Ovary (tissue), 7 donors: ENCODE measurements at regions not wholly inside any gene's neighbourhood (a gene's known extent, or its start where the extent isn't known, plus 50 kb on each side); places are given as distances from the start of the nearest gene placed in this dataset.

ENCODE experiments used
- DNase-seq, 5 donors: peaks; one replicate each; pipeline ENCODE4 v3.0.0-alpha.2; 2019 to 2020
- H3K27ac ChIP-seq, 2 donors: fragments of 200-600 bp; one replicate each; pipeline versions ENCODE4 v1.5.1 to v1.8.0; 2019 to 2022
- H3K27me3 ChIP-seq: fragments of 200-600 bp; one replicate; pipeline ENCODE4 v1.8.0; 2022
- H3K36me3 ChIP-seq: fragments of 200-600 bp; sonication (generic); one replicate; pipeline ENCODE4 v1.5.1; 2019
- H3K4me1 ChIP-seq: one replicate; pipeline ENCODE4 v1.8.1; 2013; ENCODE audit warnings: mild to moderate bottlenecking, moderate library complexity; ENCODE audit not compliant: insufficient read depth
- H3K4me3 ChIP-seq: fragments of 200-600 bp; sonication (generic); one replicate; pipeline ENCODE4 v1.5.1; 2017
- H3K9me3 ChIP-seq, 2 donors: fragments of 200-600 bp in 1 of 2; sonication (generic) in 1 of 2; one replicate each; pipeline versions ENCODE4 v1.5.1 to v1.8.1; 2013 to 2019; ENCODE audit warnings: mild to moderate bottlenecking in 1 of 2, moderate library complexity in 1 of 2
- CTCF ChIP-seq, 3 donors: fragments of 450-650 bp in 2 of 3; fragments of 200-600 bp in 1 of 3; IDR thresholded peaks; one replicate each; pipeline versions ENCODE4 v1.5.1 to v1.8.0; 2016 to 2022; ENCODE audit warnings: antibody characterized with exemption in 3 of 3, mild to moderate bottlenecking in 1 of 3
- EP300 ChIP-seq: sonication (generic); formaldehyde crosslinking; IDR thresholded peaks from one replicate; pipeline ENCODE4 v1.6.1; 2017; ENCODE audit warnings: antibody characterized with exemption
- POLR2A ChIP-seq: fragments of 450-650 bp; IDR thresholded peaks from one replicate; pipeline ENCODE4 v1.6.1; 2017; ENCODE audit warnings: antibody characterized with exemption, mild to moderate bottlenecking, moderate library complexity
- WGBS, 3 donors: extraction: QIAGEN DNeasy Blood & Tissue Kit in 1 of 3; methylation state at CpG; one replicate each; pipeline versions ENCODE4 v1.1.5 to v1.1.7; 2013 to 2017; 5-methylcytosine and 5-hydroxymethylcytosine counted together
- intact Hi-C, 4 donors: fragments of 100-400 bp; cut with DNase I; formaldehyde crosslinking; loops; one replicate each; pipeline versions ENCODE4 v1.11.0 to v1.15.1; 2022 to 2023
- donor health status: DM: no; HTN: no; CAD: no; lungs with moderate emphysema.
- donor health status: DM: no; HTN: no; CAD: no.
- donor health status: Bipolar disorder and iron deficiency.
- donor health status: DM: no; HTN: no; CAD: no.
- donor health status: DM: yes; HTN: yes; CAD: no.

GRCh38 chr2:182621191-182621590, 94.9 kb upstream of the DNAJC10 start:
- Histone ChIP-seq H3K27me3 (no peaks in the 10 kb centered on the region), H3K4me3 (no peak overlapping the region), H3K27ac (no peak overlapping the region), H3K4me1 (no peaks in the 10 kb centered on the region), H3K9me3 (no peaks in the 10 kb centered on the region), H3K36me3 (no peaks in the 10 kb centered on the region)
- 51 to 57% (median 55%) methylated on average over 1 of the region's 1 CpG for WGBS, 3 donors
- no peak for TF ChIP-seq EP300
- no peak for TF ChIP-seq POLR2A
- TF ChIP-seq CTCF (IDR thresholded peaks at IDR 0.05), result no peak
- intact Hi-C loops, result no loop called here
- DNase-seq, result no peak

DNA sequence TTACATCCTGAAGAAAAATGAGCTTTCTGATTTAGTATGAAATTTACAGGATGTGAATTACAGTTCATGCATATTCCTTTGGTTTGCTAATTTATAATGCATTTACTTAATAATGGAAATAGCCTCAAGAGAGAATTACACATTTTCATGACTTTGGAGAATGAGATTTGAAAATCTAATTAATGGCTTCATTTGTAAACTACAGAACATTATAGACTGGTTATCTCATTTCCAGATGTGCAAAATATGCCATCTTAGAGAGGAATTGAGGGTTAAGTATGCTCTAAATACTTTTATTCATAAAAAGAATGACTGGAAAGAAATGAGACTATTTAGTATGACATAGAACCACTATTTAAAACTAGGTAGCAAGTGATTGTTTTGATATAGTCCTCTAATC, 94.2 kb upstream of the DNAJC10 start:
- no peak for DNase-seq

GRCh38 chr2:182622231-182622630, 93.8 kb upstream of the DNAJC10 start:
- TF ChIP-seq CTCF (IDR thresholded peaks at IDR 0.05), result no peak
- TF ChIP-seq EP300, result no peak
- TF ChIP-seq POLR2A, result no peak
- no peak for DNase-seq

More for the DNA sequence above, 94.2 kb upstream of the DNAJC10 start:
- Histone ChIP-seq H3K27ac (no peak overlapping the region), H3K36me3 (no peaks in the 10 kb centered on the region), H3K4me3 (no peak overlapping the region), H3K4me1 (no peaks in the 10 kb centered on the region), H3K9me3 (no peaks in the 10 kb centered on the region), H3K27me3 (no peaks in the 10 kb centered on the region)
- TF ChIP-seq POLR2A (no peak), CTCF (IDR thresholded peaks at IDR 0.05) (no peak), EP300 (no peak)
- intact Hi-C loops, result no loop called here

GRCh38 chr2:182625814-182626213, 90.2 kb upstream of the DNAJC10 start:
- H3K27me3 ChIP-seq, result no peaks in the 10 kb centered on the region
- TF ChIP-seq EP300 (no peak), CTCF (IDR thresholded peaks at IDR 0.05) (no peak), POLR2A (no peak)
- 70 to 75% (median 74%) methylated on average over 1 of the region's 1 CpG for WGBS, 3 donors
- no peak overlapping the region for H3K4me3 ChIP-seq
- intact Hi-C loops, result no loop called here
- no peaks in the 10 kb centered on the region for H3K9me3 ChIP-seq
- no peak for DNase-seq
- no peaks in the 10 kb centered on the region for H3K4me1 ChIP-seq
- H3K36me3 ChIP-seq, result no peaks in the 10 kb centered on the region
- H3K27ac ChIP-seq, result no peak overlapping the region

More at GRCh38 chr2:182622231-182622630, 93.8 kb upstream of the DNAJC10 start:
- no peak overlapping the region for H3K27ac ChIP-seq
- no peaks in the 10 kb centered on the region for H3K36me3 ChIP-seq
- no peaks in the 10 kb centered on the region for H3K27me3 ChIP-seq
- 33 to 39% (median 33%) methylated on average over 2 of the region's 2 CpGs for WGBS, 3 donors
- no peaks in the 10 kb centered on the region for H3K4me1 ChIP-seq
- no peak overlapping the region for H3K4me3 ChIP-seq
- no peaks in the 10 kb centered on the region for H3K9me3 ChIP-seq
- intact Hi-C loops, result no loop called here

DNA sequence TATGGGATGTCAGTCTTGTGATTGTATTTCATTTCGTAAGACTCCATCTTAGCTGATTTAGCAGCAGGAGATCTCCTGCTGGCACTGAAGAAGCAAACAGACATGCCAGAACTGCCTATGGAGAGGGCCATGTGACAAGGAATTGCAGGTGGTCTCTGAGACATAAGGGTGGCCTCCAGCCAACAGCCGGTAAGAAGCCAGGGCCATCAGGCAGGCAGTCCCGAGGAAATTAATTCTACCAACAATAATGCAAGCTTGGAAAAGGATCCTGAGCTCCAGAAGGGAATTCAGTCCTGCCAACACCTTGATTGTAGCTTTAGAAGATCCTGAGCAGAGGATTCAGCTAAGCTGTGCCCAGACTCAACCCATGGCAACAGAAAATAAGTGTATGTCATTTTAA, 87.1 kb upstream of the DNAJC10 start:
- no peak for DNase-seq
- 67 to 77% (median 76%) methylated on average over 3 of the region's 3 CpGs for WGBS, 3 donors
- TF ChIP-seq EP300, result no peak
- TF ChIP-seq CTCF (IDR thresholded peaks at IDR 0.05), result no peak
- Histone ChIP-seq H3K9me3 (no peaks in the 10 kb centered on the region), H3K27me3 (no peaks in the 10 kb centered on the region), H3K4me3 (no peak overlapping the region), H3K4me1 (no peaks in the 10 kb centered on the region), H3K27ac (no peak overlapping the region), H3K36me3 (no peaks in the 10 kb centered on the region)
- intact Hi-C loops, result no loop called here
